ENCODE measurements at regions not wholly inside any gene's neighbourhood (a gene's known extent, or its start where the extent isn't known, plus 50 kb on each side); places are given as distances from the start of the nearest gene placed in this dataset.

- TF ChIP-seq ARNT (IDR thresholded peaks at IDR 0.05), result no peak
- no peak for TF ChIP-seq NFRKB (IDR thresholded peaks at IDR 0.05)
- TF ChIP-seq ZNF384 (IDR thresholded peaks at IDR 0.05), result no peak
- TF ChIP-seq FOXA1 (IDR thresholded peaks at IDR 0.05), result no peak
- no peak for TF ChIP-seq SUZ12 (IDR thresholded peaks at IDR 0.05)
- no peak for TF ChIP-seq BHLHE40 (IDR thresholded peaks at IDR 0.05; ENCODE audit: borderline replicate concordance)
- no peak for TF ChIP-seq L3MBTL2 (conservative IDR thresholded peaks at IDR 0.05)
- TF ChIP-seq FOXM1 (IDR thresholded peaks at IDR 0.05; ENCODE audit: borderline replicate concordance), result no peak
- TF ChIP-seq HDGF (IDR thresholded peaks at IDR 0.05; ENCODE audit: borderline replicate concordance), result no peak
- TF ChIP-seq PKNOX1 (IDR thresholded peaks at IDR 0.05), result no peak
- TF ChIP-seq LEF1 (IDR thresholded peaks at IDR 0.05; ENCODE audit: borderline replicate concordance), result no peak
- POLR2A ChIA-PET, result no interaction called here
- no peak for DNase-seq (ENCODE audit: extremely low spot score)
- CTCF ChIA-PET, result no interaction called here
Measured at GRCh38 chr10:78248651-78249464, 215.2 kb downstream of the RPS24 start.

- DNase-seq (ENCODE audit: extremely low spot score), result no peak
- TF ChIP-seq LEF1 (IDR thresholded peaks at IDR 0.05; ENCODE audit: borderline replicate concordance), result no peak
- TF ChIP-seq BHLHE40 (IDR thresholded peaks at IDR 0.05; ENCODE audit: borderline replicate concordance), result no peak
- TF ChIP-seq FOXM1 (IDR thresholded peaks at IDR 0.05; ENCODE audit: borderline replicate concordance), result no peak
- TF ChIP-seq TARDBP (IDR thresholded peaks at IDR 0.05), result no peak
- no peak for TF ChIP-seq CTBP1 (IDR thresholded peaks at IDR 0.05; ENCODE audit: borderline replicate concordance)
- TF ChIP-seq SUZ12 (IDR thresholded peaks at IDR 0.05), result no peak
- TF ChIP-seq PKNOX1 (IDR thresholded peaks at IDR 0.05), result no peak
- no peak for TF ChIP-seq L3MBTL2 (conservative IDR thresholded peaks at IDR 0.05)
- TF ChIP-seq ELF4 (IDR thresholded peaks at IDR 0.05), result no peak
- no peak for TF ChIP-seq FOXK2 (IDR thresholded peaks at IDR 0.05)
- no peak for TF ChIP-seq ZNF384 (IDR thresholded peaks at IDR 0.05)
- TF ChIP-seq HDGF (IDR thresholded peaks at IDR 0.05; ENCODE audit: borderline replicate concordance), result no peak
- no peak for TF ChIP-seq FOXA1 (IDR thresholded peaks at IDR 0.05)
- TF ChIP-seq ARNT (IDR thresholded peaks at IDR 0.05), result no peak
- TF ChIP-seq NFRKB (IDR thresholded peaks at IDR 0.05), result no peak
- ChIA-PET CTCF (interaction anchor here (1.5 kb wide), 1 partner anchor 11 kb away, joined by 3 read pairs; no protein-coding TSS in a partner anchor), POLR2A (no interaction called here)
Measured at GRCh38 chr10:78249690-78250089, 216.0 kb downstream of the RPS24 start.

GRCh38 chr10:78250313-78251015 lies 216.8 kb downstream of the RPS24 start:
- CTCF ChIA-PET, result interaction anchor here (1.5 kb wide), 1 partner anchor 10 kb away, joined by 3 read pairs; no protein-coding TSS in a partner anchor
- POLR2A ChIA-PET, result interaction anchor here (1.2 kb wide), 1 partner anchor 10 kb away, joined by 4 read pairs; no protein-coding TSS in a partner anchor
- no peak for TF ChIP-seq NFRKB (IDR thresholded peaks at IDR 0.05)
- TF ChIP-seq TARDBP (IDR thresholded peaks at IDR 0.05), result no peak
- TF ChIP-seq HDGF (IDR thresholded peaks at IDR 0.05; ENCODE audit: borderline replicate concordance), result no peak
- DNase-seq (ENCODE audit: extremely low spot score), result no peak

GRCh38 chr10:78251016-78251385 lies 217.3 kb downstream of the RPS24 start:
- ChIA-PET POLR2A (interaction anchor here (1.2 kb wide), 1 partner anchor 9 kb away, joined by 4 read pairs; no protein-coding TSS in a partner anchor), CTCF (interaction anchor here (1.5 kb wide), 1 partner anchor 9 kb away, joined by 3 read pairs; no protein-coding TSS in a partner anchor)
- no peak for DNase-seq (ENCODE audit: extremely low spot score)
- TF ChIP-seq SUZ12 (IDR thresholded peaks at IDR 0.05) (no peak), SP1 (IDR thresholded peaks at IDR 0.05) (no peak), CTBP1 (IDR thresholded peaks at IDR 0.05; ENCODE audit: borderline replicate concordance) (no peak), NFRKB (IDR thresholded peaks at IDR 0.05) (no peak), ARNT (IDR thresholded peaks at IDR 0.05) (no peak), FOXM1 (IDR thresholded peaks at IDR 0.05; ENCODE audit: borderline replicate concordance) (no peak), PKNOX1 (IDR thresholded peaks at IDR 0.05) (no peak), ELF4 (IDR thresholded peaks at IDR 0.05) (no peak), FOXK2 (IDR thresholded peaks at IDR 0.05) (no peak), ZNF384 (IDR thresholded peaks at IDR 0.05) (no peak), HDGF (IDR thresholded peaks at IDR 0.05; ENCODE audit: borderline replicate concordance) (no peak), TARDBP (IDR thresholded peaks at IDR 0.05) (no peak), LEF1 (IDR thresholded peaks at IDR 0.05; ENCODE audit: borderline replicate concordance) (no peak), L3MBTL2 (conservative IDR thresholded peaks at IDR 0.05) (no peak), BHLHE40 (IDR thresholded peaks at IDR 0.05; ENCODE audit: borderline replicate concordance) (no peak), FOXA1 (IDR thresholded peaks at IDR 0.05) (no peak)

GRCh38 chr10:78252286-78252685 lies 218.6 kb downstream of the RPS24 start:
- POLR2A ChIA-PET, result no interaction called here
- DNase-seq (ENCODE audit: extremely low spot score), result no peak
- no peak for TF ChIP-seq ELF4 (IDR thresholded peaks at IDR 0.05)
- no peak for TF ChIP-seq FOXK2 (IDR thresholded peaks at IDR 0.05)
- TF ChIP-seq ZNF384 (IDR thresholded peaks at IDR 0.05), result no peak
- no peak for TF ChIP-seq LEF1 (IDR thresholded peaks at IDR 0.05; ENCODE audit: borderline replicate concordance)
- TF ChIP-seq PKNOX1 (IDR thresholded peaks at IDR 0.05), result no peak
- no peak for TF ChIP-seq SP1 (IDR thresholded peaks at IDR 0.05)
- TF ChIP-seq FOXA1 (IDR thresholded peaks at IDR 0.05), result no peak
- no peak for TF ChIP-seq FOXM1 (IDR thresholded peaks at IDR 0.05; ENCODE audit: borderline replicate concordance)
- no peak for TF ChIP-seq NFRKB (IDR thresholded peaks at IDR 0.05)
- TF ChIP-seq BHLHE40 (IDR thresholded peaks at IDR 0.05; ENCODE audit: borderline replicate concordance), result no peak
- no peak for TF ChIP-seq SUZ12 (IDR thresholded peaks at IDR 0.05)
- no peak for TF ChIP-seq HDGF (IDR thresholded peaks at IDR 0.05; ENCODE audit: borderline replicate concordance)
- CTCF ChIA-PET, result no interaction called here

All from HEK293T (cell line).